ENCODE measurements at regions not wholly inside any gene's neighbourhood (a gene's known extent, or its start where the extent isn't known, plus 50 kb on each side); places are given as distances from the start of the nearest gene placed in this dataset.

DNA sequence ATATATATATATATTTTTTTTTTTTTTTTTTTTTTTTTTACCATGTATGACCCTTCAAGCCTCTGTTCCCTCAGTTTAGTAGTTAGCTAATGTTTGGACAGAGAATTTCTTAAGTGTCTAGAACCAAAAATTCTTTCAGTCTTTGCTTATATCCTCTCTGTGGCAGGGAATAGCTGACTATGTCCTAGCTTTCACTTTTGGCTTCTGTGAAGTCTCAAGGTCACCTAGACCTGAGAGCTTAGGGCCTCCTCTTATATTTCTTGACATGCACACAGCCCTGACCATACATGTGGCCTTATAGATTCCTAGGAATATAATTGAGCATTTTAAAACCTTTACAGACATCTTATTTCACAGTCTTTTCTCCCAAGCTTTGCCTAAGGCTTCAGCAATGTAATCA is 930.8 kb upstream of the CDH9 start:
- TF ChIP-seq, protein P1, sequence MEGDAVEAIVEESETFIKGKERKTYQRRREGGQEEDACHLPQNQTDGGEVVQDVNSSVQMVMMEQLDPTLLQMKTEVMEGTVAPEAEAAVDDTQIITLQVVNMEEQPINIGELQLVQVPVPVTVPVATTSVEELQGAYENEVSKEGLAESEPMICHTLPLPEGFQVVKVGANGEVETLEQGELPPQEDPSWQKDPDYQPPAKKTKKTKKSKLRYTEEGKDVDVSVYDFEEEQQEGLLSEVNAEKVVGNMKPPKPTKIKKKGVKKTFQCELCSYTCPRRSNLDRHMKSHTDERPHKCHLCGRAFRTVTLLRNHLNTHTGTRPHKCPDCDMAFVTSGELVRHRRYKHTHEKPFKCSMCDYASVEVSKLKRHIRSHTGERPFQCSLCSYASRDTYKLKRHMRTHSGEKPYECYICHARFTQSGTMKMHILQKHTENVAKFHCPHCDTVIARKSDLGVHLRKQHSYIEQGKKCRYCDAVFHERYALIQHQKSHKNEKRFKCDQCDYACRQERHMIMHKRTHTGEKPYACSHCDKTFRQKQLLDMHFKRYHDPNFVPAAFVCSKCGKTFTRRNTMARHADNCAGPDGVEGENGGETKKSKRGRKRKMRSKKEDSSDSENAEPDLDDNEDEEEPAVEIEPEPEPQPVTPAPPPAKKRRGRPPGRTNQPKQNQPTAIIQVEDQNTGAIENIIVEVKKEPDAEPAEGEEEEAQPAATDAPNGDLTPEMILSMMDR (IDR thresholded peaks at IDR 0.05; ENCODE audit: low read depth, low read length, poor library complexity, severe bottlenecking) = no peak
- no peak for TF ChIP-seq EZH2phosphoT487 (IDR thresholded peaks at IDR 0.05; ENCODE audit: borderline replicate concordance, low read length)
